Stomach (tissue), 8 donors: ENCODE measurements at regions not wholly inside any gene's neighbourhood (a gene's known extent, or its start where the extent isn't known, plus 50 kb on each side); places are given as distances from the start of the nearest gene placed in this dataset.

Experiments used
- DNase-seq, 2 donors: peaks; one replicate each; pipeline versions ENCODE4 v3.0.0 to v3.0.0-alpha.2; 2013 to 2019
- H3K27ac ChIP-seq, 5 donors: fragments of 200-600 bp in 4 of 5; sonication (generic) in 4 of 5; one replicate each; pipeline ENCODE4 v1.5.1; 2013 to 2019; ENCODE audit warnings: mild to moderate bottlenecking in 1 of 5, moderate library complexity in 1 of 5
- H3K27me3 ChIP-seq, 3 donors: fragments of 200-600 bp; sonication (generic); one replicate each; pipeline ENCODE4 v1.5.1; 2017 to 2019; ENCODE audit warnings: mixed run types in 1 of 3
- H3K36me3 ChIP-seq, 4 donors: fragments of 200-600 bp; sonication (generic); 1 replicate in 3 of 4; 2 replicates in 1 of 4; pipeline ENCODE4 v1.5.1; 2016 to 2019
- H3K4me1 ChIP-seq, 4 donors: fragments of 200-600 bp; sonication (generic); one replicate each; pipeline ENCODE4 v1.5.1; 2016 to 2019
- H3K4me3 ChIP-seq, 4 donors: fragments of 200-600 bp; sonication (generic) in 3 of 4; one replicate each; pipeline ENCODE4 v1.5.1; 2016 to 2019; ENCODE audit warnings: mild to moderate bottlenecking in 1 of 4
- H3K9me3 ChIP-seq, 4 donors: fragments of 200-600 bp; sonication (generic); one replicate each; pipeline ENCODE4 v1.5.1; 2016 to 2019
- CTCF ChIP-seq, 7 experiments: fragments of 450-650 bp in 4 of 7; fragments of 200-600 bp in 3 of 7; sonication (generic) in 3 of 7; IDR thresholded peaks; one replicate each; pipeline ENCODE4 v1.5.1; 2016 to 2019; ENCODE audit warnings: antibody characterized with exemption in 7 of 7, control low read depth in 2 of 7, mild to moderate bottlenecking in 1 of 7
- EP300 ChIP-seq: sonication (generic); formaldehyde crosslinking; IDR thresholded peaks from one replicate; pipeline ENCODE4 v1.6.1; 2017; ENCODE audit warnings: antibody characterized with exemption
- POLR2A ChIP-seq, 4 donors: fragments of 450-650 bp; IDR thresholded peaks; one replicate each; pipeline ENCODE4 v1.6.1; 2016; ENCODE audit warnings: antibody characterized with exemption in 4 of 4, control low read depth in 2 of 4, mild to moderate bottlenecking in 1 of 4, moderate library complexity in 1 of 4
- POLR2AphosphoS5 ChIP-seq, 3 donors: sonication (generic); formaldehyde crosslinking; IDR thresholded peaks; one replicate each; pipeline ENCODE4 v1.6.1; 2016; ENCODE audit warnings: antibody characterized with exemption in 3 of 3
- WGBS, 5 donors: extraction: QIAGEN DNeasy Blood & Tissue Kit in 3 of 5; methylation state at CpG; one replicate each; pipeline versions ENCODE4 v1.1.5 to v1.1.7; 2013 to 2018; 5-methylcytosine and 5-hydroxymethylcytosine counted together
- intact Hi-C: fragments of 100-400 bp; cut with DNase I; formaldehyde crosslinking; loops from one replicate; pipeline ENCODE4 v1.15.1; 2023; ENCODE audit warnings: low total_unique reads
- donor health status: healthy with polysubstance abuse.
- donor health status: Bipolar disorder and iron deficiency.
- donor health status: healthy.

GRCh38 chr2:2542316-2542715, 211.2 kb upstream of the MYT1L start:
- no peaks in the 10 kb centered on the region for H3K4me1 ChIP-seq
- intact Hi-C loops: no loop called here
- no peak overlapping the region for H3K4me3 ChIP-seq
- no peaks in the 10 kb centered on the region for H3K36me3 ChIP-seq
- H3K27me3 ChIP-seq: peaks cover 0 to under 1% (median 0%) of the 10 kb centered on the region in 3 donors
- no peak for DNase-seq
- H3K9me3 ChIP-seq: no peaks in the 10 kb centered on the region
- H3K27ac ChIP-seq: no peak overlapping the region
- WGBS, 5 donors: 64 to 88% (median 78%) methylated on average over 4 of the region's 4 CpGs
- TF ChIP-seq CTCF (IDR thresholded peaks at IDR 0.05): no peak
- TF ChIP-seq POLR2A (IDR thresholded peaks at IDR 0.05): no peak

- Histone ChIP-seq H3K4me1 (no peaks in the 10 kb centered on the region), H3K4me3 (no peak overlapping the region), H3K9me3 (no peaks in the 10 kb centered on the region), H3K36me3 (no peaks in the 10 kb centered on the region), H3K27me3 (peaks cover 0 to 17% (median 0%) of the 10 kb centered on the region in 3 donors), H3K27ac (no peak overlapping the region)
- TF ChIP-seq EP300 (no peak), POLR2A (IDR thresholded peaks at IDR 0.05) (no peak), POLR2AphosphoS5 (IDR thresholded peaks at IDR 0.05) (no peak), CTCF (IDR thresholded peaks at IDR 0.05) (no peak)
- no peak for DNase-seq
- intact Hi-C loops: no loop called here
- WGBS, 5 donors: 75 to 83% (median 76%) methylated on average over 7 to 9 of the region's 9 CpGs
Measured at GRCh38 chr2:2540406-2540805, 209.3 kb upstream of the MYT1L start.

- Histone ChIP-seq H3K27ac (no peak overlapping the region), H3K36me3 (no peaks in the 10 kb centered on the region), H3K27me3 (peaks cover 0 to 17% (median 0%) of the 10 kb centered on the region in 3 donors), H3K9me3 (no peaks in the 10 kb centered on the region), H3K4me1 (no peaks in the 10 kb centered on the region), H3K4me3 (no peak overlapping the region)
- WGBS, 5 donors: 43 to 61% (median 48%) methylated on average over 11 of the region's 11 CpGs
- intact Hi-C loops: no loop called here
- DNase-seq: no peak
- TF ChIP-seq POLR2A (IDR thresholded peaks at IDR 0.05) (no peak), CTCF (IDR thresholded peaks at IDR 0.05) (no peak), POLR2AphosphoS5 (IDR thresholded peaks at IDR 0.05) (no peak), EP300 (no peak)
Measured at GRCh38 chr2:2536416-2537056, 205.5 kb upstream of the MYT1L start.

- 76 to 86% (median 84%) methylated on average over 9 to 10 of the region's 10 CpGs for WGBS, 5 donors
Measured at GRCh38 chr2:2530334-2530733, 199.3 kb upstream of the MYT1L start.

More at GRCh38 chr2:2530334-2530733, 199.3 kb upstream of the MYT1L start:
- Histone ChIP-seq H3K4me1 (no peaks in the 10 kb centered on the region), H3K27me3 (no peaks in the 10 kb centered on the region), H3K4me3 (no peak overlapping the region), H3K9me3 (no peaks in the 10 kb centered on the region), H3K27ac (no peak overlapping the region), H3K36me3 (no peaks in the 10 kb centered on the region)
- DNase-seq: no peak
- intact Hi-C loops: no loop called here
- TF ChIP-seq CTCF (IDR thresholded peaks at IDR 0.05): no peak
- TF ChIP-seq EP300: no peak
- no peak for TF ChIP-seq POLR2AphosphoS5 (IDR thresholded peaks at IDR 0.05)
- TF ChIP-seq POLR2A (IDR thresholded peaks at IDR 0.05): no peak
